Keratinocyte (primary cell): ENCODE measurements at regions not wholly inside any gene's neighbourhood (a gene's known extent, or its start where the extent isn't known, plus 50 kb on each side); places are given as distances from the start of the nearest gene placed in this dataset.

ENCODE experiments used
- DNase-seq: peaks from one replicate; pipeline ENCODE4 v3.0.0-alpha.2; 2011; ENCODE audit warnings: low read depth, missing footprints, low spot score
- FAIRE-seq: peaks from 2 replicates; lab custom pipeline; 2011; peaks lifted over from hg19 to GRCh38; lab: Jason Lieb, UNC
- H2AFZ ChIP-seq: 2 replicates; pipeline ENCODE4 v1.6.0; 2012; ENCODE audit warnings: low read length, control low read depth, inconsistent platforms; ENCODE audit not compliant: control insufficient read depth
- H3K27ac ChIP-seq: 2 replicates; pipeline ENCODE4 v1.5.1; 2011; ENCODE audit warnings: low read length; ENCODE audit not compliant: control insufficient read depth, insufficient read depth
- H3K27me3 ChIP-seq: 3 replicates; pipeline ENCODE4 v1.6.0; 2011; ENCODE audit warnings: low read length; ENCODE audit not compliant: control insufficient read depth, insufficient read depth; ENCODE audit errors: extremely low read depth
- H3K36me3 ChIP-seq, 2 experiments: 2 replicates in 1 of 2; 3 replicates in 1 of 2; pipeline ENCODE4 v1.5.1; 2011; ENCODE audit warnings: low read length in 2 of 2, mild to moderate bottlenecking in 1 of 2; ENCODE audit not compliant: control insufficient read depth in 2 of 2, insufficient read depth in 2 of 2; ENCODE audit errors: extremely low read depth in 1 of 2
- H3K4me1 ChIP-seq: 3 replicates; pipeline ENCODE4 v1.5.1; 2011; ENCODE audit warnings: low read length; ENCODE audit not compliant: control insufficient read depth, insufficient read depth; ENCODE audit errors: extremely low read depth
- H3K4me2 ChIP-seq: 3 replicates; pipeline ENCODE4 v1.6.0; 2011; ENCODE audit warnings: low read depth, low read length; ENCODE audit not compliant: control insufficient read depth, insufficient read depth; ENCODE audit errors: extremely low read depth
- H3K4me3 ChIP-seq, 3 experiments: fragments of 200-600 bp in 1 of 3; sonication (generic) in 1 of 3; 2 replicates in 2 of 3; 3 replicates in 1 of 3; pipeline ENCODE4 v1.5.1; 2011 to 2016; ENCODE audit warnings: low read length in 3 of 3, mild to moderate bottlenecking in 3 of 3, control low read depth in 2 of 3, inconsistent platforms in 1 of 3, low read depth in 1 of 3, mixed read lengths in 1 of 3, mixed run types in 1 of 3, moderate library complexity in 1 of 3; ENCODE audit not compliant: control insufficient read depth in 2 of 3, insufficient read depth in 2 of 3; ENCODE audit errors: extremely low read depth in 1 of 3
- H3K79me2 ChIP-seq: 2 replicates; pipeline ENCODE4 v1.6.0; 2012; ENCODE audit warnings: low read length; ENCODE audit not compliant: control insufficient read depth, insufficient read depth
- H3K9ac ChIP-seq: 3 replicates; pipeline ENCODE4 v1.6.0; 2011; ENCODE audit warnings: low read length; ENCODE audit not compliant: control insufficient read depth, insufficient read depth; ENCODE audit errors: extremely low read depth
- H3K9me1 ChIP-seq: 3 replicates; pipeline ENCODE4 v1.6.0; 2011; ENCODE audit warnings: low read length; ENCODE audit not compliant: control insufficient read depth, insufficient read depth; ENCODE audit errors: extremely low read depth
- H3K9me3 ChIP-seq: 2 replicates; pipeline ENCODE4 v1.5.1; 2012; ENCODE audit warnings: low read depth, low read length; ENCODE audit not compliant: control insufficient read depth
- H4K20me1 ChIP-seq: 3 replicates; pipeline ENCODE4 v1.6.0; 2011; ENCODE audit warnings: low read length; ENCODE audit not compliant: control insufficient read depth, insufficient read depth; ENCODE audit errors: extremely low read depth
- CTCF ChIP-seq, 3 experiments: IDR thresholded peaks in 1 of 3; conservative IDR thresholded peaks in 1 of 3; optimal IDR thresholded peaks in 1 of 3; 2 replicates in 2 of 3; 3 replicates in 1 of 3; pipeline versions ENCODE3 to v1.5.1; 2011; ENCODE audit warnings: low read length in 3 of 3, mild to moderate bottlenecking in 3 of 3, moderate library complexity in 2 of 3, control low read depth in 1 of 3, inconsistent platforms in 1 of 3; ENCODE audit not compliant: insufficient read depth in 2 of 3; ENCODE audit errors: extremely low read depth in 1 of 3
- EZH2 ChIP-seq: IDR thresholded peaks from one replicate; pipeline ENCODE4 v1.6.1; 2012; ENCODE audit warnings: inconsistent platforms, mild to moderate bottlenecking, low read length, moderate library complexity
- dilution Hi-C: fragments of 300-500 bp; cut with MboI; formaldehyde crosslinking; loops from one replicate; pipeline ENCODE4 v1.7.0; 2020; ENCODE audit warnings: low sequenced_read_pairs; ENCODE audit not compliant: extremely low pct_ligation_motif_present

- H3K27ac ChIP-seq, result no peak overlapping the region
- H3K4me3 ChIP-seq, result no peak overlapping the region
- H2AFZ ChIP-seq, result no peak overlapping the region
- no peaks in the 10 kb centered on the region for H3K9me1 ChIP-seq
- H3K79me2 ChIP-seq, result no peaks in the 10 kb centered on the region
- no peak overlapping the region for H3K9ac ChIP-seq
- no peak overlapping the region for H3K4me2 ChIP-seq
- DNase-seq (no peak), FAIRE-seq (no peak)
- H3K4me1 ChIP-seq, result no peaks in the 10 kb centered on the region
- H3K36me3 ChIP-seq, result no peaks in the 10 kb centered on the region
- no peaks in the 10 kb centered on the region for H3K9me3 ChIP-seq
- dilution Hi-C loops, result no loop called here
- TF ChIP-seq EZH2, result no peak
- no peak for TF ChIP-seq CTCF (optimal IDR thresholded peaks at IDR 0.05 in 1 of 3, IDR thresholded peaks at IDR 0.05 in 1 of 3, conservative IDR thresholded peaks at IDR 0.05 in 1 of 3; ENCODE audit: extremely low read depth in 1 of 3, insufficient read depth in 2 of 3, low read length in 3 of 3)
- H3K27me3 ChIP-seq, result no peaks in the 10 kb centered on the region
- H4K20me1 ChIP-seq, result no peaks in the 10 kb centered on the region
Measured at GRCh38 chr2:186108470-186108869, 369.9 kb downstream of the FSIP2 start.

GRCh38 chr2:186113284-186113683 is 372.8 kb upstream of the ZC3H15 start:
- H3K9me3 ChIP-seq, result no peaks in the 10 kb centered on the region
- no peaks in the 10 kb centered on the region for H4K20me1 ChIP-seq
- H3K27ac ChIP-seq, result no peak overlapping the region
- H3K36me3 ChIP-seq, result no peaks in the 10 kb centered on the region
- H3K9me1 ChIP-seq, result no peaks in the 10 kb centered on the region
- no peak overlapping the region for H2AFZ ChIP-seq
- dilution Hi-C loops, result no loop called here
- no peak for TF ChIP-seq CTCF (optimal IDR thresholded peaks at IDR 0.05 in 1 of 3, IDR thresholded peaks at IDR 0.05 in 1 of 3, conservative IDR thresholded peaks at IDR 0.05 in 1 of 3; ENCODE audit: extremely low read depth in 1 of 3, insufficient read depth in 2 of 3, low read length in 3 of 3)
- no peak overlapping the region for H3K4me3 ChIP-seq
- FAIRE-seq (no peak), DNase-seq (no peak)
- H3K79me2 ChIP-seq, result no peaks in the 10 kb centered on the region
- no peak overlapping the region for H3K4me2 ChIP-seq
- H3K4me1 ChIP-seq, result no peaks in the 10 kb centered on the region
- H3K9ac ChIP-seq, result no peak overlapping the region
- no peaks in the 10 kb centered on the region for H3K27me3 ChIP-seq
